ENCODE measurements at regions not wholly inside any gene's neighbourhood (a gene's known extent, or its start where the extent isn't known, plus 50 kb on each side); places are given as distances from the start of the nearest gene placed in this dataset.

DNA sequence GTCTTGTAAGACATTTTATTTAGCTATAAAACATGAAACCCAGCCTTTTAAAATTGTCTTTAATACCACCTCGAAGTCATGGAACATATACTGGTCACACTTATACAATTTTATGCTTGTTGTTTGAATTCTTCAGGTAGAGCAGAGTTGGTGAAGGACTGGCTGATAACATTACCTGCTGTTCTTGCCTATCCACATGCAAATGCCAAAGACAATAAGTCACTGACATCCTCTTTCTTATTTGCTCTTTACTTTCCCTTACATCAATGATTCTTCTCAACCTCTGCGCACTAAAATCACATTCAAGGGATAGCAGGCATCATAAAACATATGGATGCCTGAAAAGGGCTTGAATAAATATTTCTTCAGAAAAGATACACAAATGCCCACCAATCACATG, 392.5 kb upstream of the ATP11B start:
- Histone ChIP-seq H3K4me1 (ENCODE audit: control insufficient read depth, insufficient read depth, low read length) (no peaks in the 10 kb centered on the region), H3K27me3 (ENCODE audit: control insufficient read depth, insufficient read depth, low read length) (no peaks in the 10 kb centered on the region), H3K36me3 (ENCODE audit: control insufficient read depth, insufficient read depth, low read length) (no peaks in the 10 kb centered on the region), H3K9me3 (ENCODE audit: control insufficient read depth, insufficient read depth, low read length) (no peaks in the 10 kb centered on the region), H3K27ac (ENCODE audit: low read depth, low read length) (no peak overlapping the region), H3K4me3 (ENCODE audit: low read depth, low read length) (no peak overlapping the region)
- WGBS (ENCODE audit: insufficient coverage), result no CpG with 5 or more reads among the region's 2 CpGs
- DNase-seq (ENCODE audit: low read depth in 4 of 6, low spot score in 6 of 6), result no peak

DNA sequence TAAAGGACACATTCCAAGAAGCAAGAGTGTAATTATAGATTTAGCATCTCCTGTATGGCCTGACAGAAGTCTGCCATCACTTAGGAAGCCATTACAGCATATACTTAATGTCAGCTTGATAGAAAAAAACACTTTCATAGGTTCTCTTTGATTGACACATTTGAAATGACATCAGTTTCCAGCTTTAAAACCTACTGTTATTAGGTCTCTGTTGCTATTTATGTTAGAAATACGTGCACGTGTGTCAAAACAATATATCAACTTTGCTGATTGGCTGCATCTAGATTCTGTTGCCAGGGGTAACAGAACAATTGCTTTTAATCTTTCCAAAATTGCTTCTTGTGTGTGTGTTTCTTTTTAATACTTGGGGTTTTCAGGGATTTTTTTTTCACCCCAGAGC, 389.3 kb upstream of the ATP11B start:
- H3K4me1 ChIP-seq (ENCODE audit: control insufficient read depth, insufficient read depth, low read length), result no peaks in the 10 kb centered on the region
- no peaks in the 10 kb centered on the region for H3K36me3 ChIP-seq (ENCODE audit: control insufficient read depth, insufficient read depth, low read length)
- no peak overlapping the region for H3K4me3 ChIP-seq (ENCODE audit: low read depth, low read length)
- no peak for DNase-seq (ENCODE audit: low read depth in 4 of 6, low spot score in 6 of 6)
- H3K9me3 ChIP-seq (ENCODE audit: control insufficient read depth, insufficient read depth, low read length), result no peaks in the 10 kb centered on the region
- H3K27me3 ChIP-seq (ENCODE audit: control insufficient read depth, insufficient read depth, low read length), result no peaks in the 10 kb centered on the region
- WGBS (ENCODE audit: insufficient coverage), result no CpG with 5 or more reads among the region's 2 CpGs
- H3K27ac ChIP-seq (ENCODE audit: low read depth, low read length), result no peak overlapping the region

DNA sequence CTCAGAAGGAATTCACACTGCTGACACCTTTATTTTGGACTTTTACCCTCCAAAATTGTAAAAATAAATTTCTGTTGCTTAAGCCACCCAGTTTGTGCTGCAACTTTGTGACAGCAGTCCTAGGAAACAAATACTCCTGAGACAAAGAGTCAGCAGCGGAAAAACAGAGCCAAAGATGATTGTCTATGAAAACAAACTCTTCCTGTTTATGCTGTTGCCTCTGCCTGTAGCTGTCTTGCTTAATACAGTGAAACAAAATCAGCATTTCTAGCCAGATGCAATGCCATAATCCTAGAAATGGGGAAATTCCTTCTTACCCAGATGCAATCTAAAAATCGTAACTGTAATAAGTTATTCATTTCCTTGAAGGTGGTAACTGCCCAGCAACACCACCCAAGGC, 387.5 kb upstream of the ATP11B start:
- no peaks in the 10 kb centered on the region for H3K9me3 ChIP-seq (ENCODE audit: control insufficient read depth, insufficient read depth, low read length)
- H3K27ac ChIP-seq (ENCODE audit: low read depth, low read length), result no peak overlapping the region
- DNase-seq (ENCODE audit: low read depth in 4 of 6, low spot score in 6 of 6), result peak in 2 of 6 donors; percentile 2 to 36
- no peaks in the 10 kb centered on the region for H3K27me3 ChIP-seq (ENCODE audit: control insufficient read depth, insufficient read depth, low read length)
- no peaks in the 10 kb centered on the region for H3K4me1 ChIP-seq (ENCODE audit: control insufficient read depth, insufficient read depth, low read length)
- H3K36me3 ChIP-seq (ENCODE audit: control insufficient read depth, insufficient read depth, low read length), result no peaks in the 10 kb centered on the region
- 46% methylated on average over 1 of the region's 2 CpGs for WGBS (ENCODE audit: insufficient coverage)
- H3K4me3 ChIP-seq (ENCODE audit: low read depth, low read length), result no peak overlapping the region

DNA sequence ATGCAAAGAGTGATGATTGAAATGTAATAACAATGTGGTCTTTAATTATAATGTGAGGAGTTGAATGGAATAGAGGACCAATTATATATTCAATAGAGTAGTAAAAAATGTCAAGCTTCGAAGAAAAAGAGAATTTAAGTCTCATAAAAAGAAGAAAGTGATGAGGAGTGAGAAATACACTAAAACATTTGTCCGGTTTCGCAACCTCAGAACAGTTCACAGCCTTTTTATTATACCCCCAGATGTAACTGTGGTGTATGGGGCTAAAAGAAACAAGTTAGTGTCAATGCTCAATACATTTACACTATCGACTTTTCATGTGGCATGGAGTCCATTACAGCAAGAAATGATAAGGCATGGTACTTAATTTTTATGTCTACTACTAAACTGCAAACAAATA, 386.5 kb upstream of the ATP11B start:
- H3K27ac ChIP-seq (ENCODE audit: low read depth, low read length), result no peak overlapping the region
- H3K27me3 ChIP-seq (ENCODE audit: control insufficient read depth, insufficient read depth, low read length), result no peaks in the 10 kb centered on the region
- DNase-seq (ENCODE audit: low read depth in 4 of 6, low spot score in 6 of 6), result no peak
- H3K9me3 ChIP-seq (ENCODE audit: control insufficient read depth, insufficient read depth, low read length), result no peaks in the 10 kb centered on the region
- H3K4me3 ChIP-seq (ENCODE audit: low read depth, low read length), result no peak overlapping the region
- no peaks in the 10 kb centered on the region for H3K4me1 ChIP-seq (ENCODE audit: control insufficient read depth, insufficient read depth, low read length)
- no CpG with 5 or more reads among the region's 4 CpGs for WGBS (ENCODE audit: insufficient coverage)
- no peaks in the 10 kb centered on the region for H3K36me3 ChIP-seq (ENCODE audit: control insufficient read depth, insufficient read depth, low read length)

DNA sequence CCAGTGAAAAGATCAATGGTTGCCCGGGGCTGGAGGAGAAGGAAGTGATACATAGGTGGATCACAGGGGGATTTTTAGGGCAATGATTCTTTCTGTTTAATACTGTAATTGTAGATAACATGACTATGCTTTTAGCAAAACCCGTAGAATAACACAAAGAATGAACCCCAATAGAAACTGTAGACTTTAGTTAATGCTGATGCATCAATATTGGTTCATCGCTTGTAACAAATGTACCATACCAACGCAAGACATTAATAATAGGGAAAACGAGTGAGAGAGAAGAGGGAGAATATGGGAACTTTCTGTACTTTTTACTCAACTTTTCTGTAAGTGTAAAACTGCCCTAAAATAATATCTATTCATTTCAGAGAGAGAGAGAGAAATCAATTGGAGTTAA, 383.3 kb upstream of the ATP11B start:
- Histone ChIP-seq H3K36me3 (ENCODE audit: control insufficient read depth, insufficient read depth, low read length) (no peaks in the 10 kb centered on the region), H3K9me3 (ENCODE audit: control insufficient read depth, insufficient read depth, low read length) (no peaks in the 10 kb centered on the region), H3K27ac (ENCODE audit: low read depth, low read length) (no peak overlapping the region), H3K4me3 (ENCODE audit: low read depth, low read length) (no peak overlapping the region), H3K4me1 (ENCODE audit: control insufficient read depth, insufficient read depth, low read length) (no peaks in the 10 kb centered on the region), H3K27me3 (ENCODE audit: control insufficient read depth, insufficient read depth, low read length) (no peaks in the 10 kb centered on the region)
- no peak for DNase-seq (ENCODE audit: low read depth in 4 of 6, low spot score in 6 of 6)
- 86% methylated on average over 1 of the region's 5 CpGs for WGBS (ENCODE audit: insufficient coverage)

DNA sequence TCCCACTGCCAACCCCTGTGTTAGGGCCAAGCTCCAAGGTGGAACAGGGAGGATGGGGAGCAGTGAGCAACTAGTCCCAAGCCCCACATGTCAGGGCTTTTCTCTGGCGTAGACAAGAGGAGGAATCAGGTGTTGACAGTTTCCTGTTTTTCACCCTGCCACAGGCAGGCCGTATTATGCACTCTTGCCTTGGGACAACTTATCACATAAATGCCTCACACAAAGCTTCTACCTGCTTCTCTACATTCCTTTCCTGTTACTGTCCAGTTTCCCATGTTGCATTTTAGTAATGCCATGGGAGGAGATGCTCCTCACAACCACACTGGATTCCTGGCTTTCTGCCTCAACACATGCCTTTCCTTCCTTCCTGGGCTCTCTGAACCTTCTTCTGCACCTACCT, 381.2 kb upstream of the ATP11B start:
- no peaks in the 10 kb centered on the region for H3K9me3 ChIP-seq (ENCODE audit: control insufficient read depth, insufficient read depth, low read length)
- no peak for DNase-seq (ENCODE audit: low read depth in 4 of 6, low spot score in 6 of 6)
- no peaks in the 10 kb centered on the region for H3K4me1 ChIP-seq (ENCODE audit: control insufficient read depth, insufficient read depth, low read length)
- H3K27me3 ChIP-seq (ENCODE audit: control insufficient read depth, insufficient read depth, low read length), result no peaks in the 10 kb centered on the region
- no peak overlapping the region for H3K27ac ChIP-seq (ENCODE audit: low read depth, low read length)
- no peaks in the 10 kb centered on the region for H3K36me3 ChIP-seq (ENCODE audit: control insufficient read depth, insufficient read depth, low read length)
- H3K4me3 ChIP-seq (ENCODE audit: low read depth, low read length), result no peak overlapping the region
- WGBS (ENCODE audit: insufficient coverage), result 86% methylated on average over 1 of the region's 2 CpGs

DNA sequence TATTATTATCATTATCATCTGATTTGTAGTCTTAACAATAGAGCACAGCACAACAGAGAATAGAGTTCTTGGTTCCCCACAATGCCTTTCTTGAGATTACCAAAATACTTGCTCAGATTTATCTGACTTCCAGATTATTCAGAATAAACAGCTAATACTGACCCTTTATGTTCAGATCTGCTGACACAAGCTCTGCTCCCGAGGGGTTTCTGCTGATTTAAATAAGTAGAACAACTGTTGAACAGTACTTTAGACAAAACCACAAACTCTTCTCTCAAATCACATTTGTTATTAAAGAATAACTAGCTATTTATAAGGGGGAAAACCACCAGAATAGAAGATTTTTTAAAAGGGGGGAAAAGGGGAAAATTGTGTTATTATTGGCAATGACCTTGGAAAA, 380.2 kb upstream of the ATP11B start:
- Histone ChIP-seq H3K9me3 (ENCODE audit: control insufficient read depth, insufficient read depth, low read length) (no peaks in the 10 kb centered on the region), H3K27me3 (ENCODE audit: control insufficient read depth, insufficient read depth, low read length) (no peaks in the 10 kb centered on the region), H3K36me3 (ENCODE audit: control insufficient read depth, insufficient read depth, low read length) (no peaks in the 10 kb centered on the region), H3K4me3 (ENCODE audit: low read depth, low read length) (no peak overlapping the region), H3K4me1 (ENCODE audit: control insufficient read depth, insufficient read depth, low read length) (no peaks in the 10 kb centered on the region), H3K27ac (ENCODE audit: low read depth, low read length) (no peak overlapping the region)
- no CpG with 5 or more reads among the region's 1 CpG for WGBS (ENCODE audit: insufficient coverage)
- no peak for DNase-seq (ENCODE audit: low read depth in 4 of 6, low spot score in 6 of 6)

DNA sequence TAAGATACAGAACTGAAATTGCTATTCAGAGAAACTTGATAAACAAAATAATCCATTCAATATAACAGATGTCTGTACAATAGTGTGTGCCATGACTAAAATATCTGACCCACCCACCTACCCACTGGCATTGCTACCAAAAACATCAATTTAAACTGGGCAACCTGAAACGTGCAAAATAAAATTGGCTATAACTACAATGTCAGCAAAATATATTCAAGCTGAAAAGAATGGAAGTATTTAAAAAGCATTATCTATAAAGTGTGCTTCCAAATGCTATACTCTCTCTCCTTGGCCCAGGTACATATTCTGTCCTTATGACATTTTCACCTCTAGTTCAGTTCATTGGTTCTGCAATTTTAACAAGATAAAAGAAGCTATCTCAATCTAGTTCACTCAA, 379.6 kb upstream of the ATP11B start:
- WGBS (ENCODE audit: insufficient coverage), result no CpG with 5 or more reads among the region's 1 CpG

DNA sequence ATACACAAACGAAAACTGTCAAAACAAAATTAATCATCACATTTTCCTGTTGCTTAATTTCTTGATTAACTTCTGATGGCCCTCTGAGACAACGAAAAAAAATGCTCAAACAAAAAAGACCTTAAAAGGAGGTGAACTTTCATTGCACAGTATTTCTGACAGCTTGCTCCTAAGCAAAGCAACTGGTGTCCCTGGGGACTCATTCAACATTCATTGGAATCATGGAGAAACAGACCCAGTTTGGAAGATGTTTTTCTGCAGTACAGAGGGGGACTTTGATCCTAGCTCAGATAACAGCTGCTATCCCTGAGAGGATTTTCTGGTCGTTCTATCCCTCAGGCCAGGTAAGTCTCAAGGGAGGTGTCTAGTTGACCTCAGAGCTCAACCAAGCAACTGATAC, 378.7 kb upstream of the ATP11B start:
- WGBS (ENCODE audit: insufficient coverage), result 50% methylated on average over 3 of the region's 3 CpGs
- no peak for DNase-seq (ENCODE audit: low read depth in 4 of 6, low spot score in 6 of 6)
- no peaks in the 10 kb centered on the region for H3K36me3 ChIP-seq (ENCODE audit: control insufficient read depth, insufficient read depth, low read length)

More for the DNA sequence above, 379.6 kb upstream of the ATP11B start:
- no peak overlapping the region for H3K4me3 ChIP-seq (ENCODE audit: low read depth, low read length)
- H3K36me3 ChIP-seq (ENCODE audit: control insufficient read depth, insufficient read depth, low read length), result no peaks in the 10 kb centered on the region
- no peaks in the 10 kb centered on the region for H3K9me3 ChIP-seq (ENCODE audit: control insufficient read depth, insufficient read depth, low read length)
- no peaks in the 10 kb centered on the region for H3K27me3 ChIP-seq (ENCODE audit: control insufficient read depth, insufficient read depth, low read length)
- DNase-seq (ENCODE audit: low read depth in 4 of 6, low spot score in 6 of 6), result no peak
- H3K4me1 ChIP-seq (ENCODE audit: control insufficient read depth, insufficient read depth, low read length), result no peaks in the 10 kb centered on the region
- no peak overlapping the region for H3K27ac ChIP-seq (ENCODE audit: low read depth, low read length)

DNA sequence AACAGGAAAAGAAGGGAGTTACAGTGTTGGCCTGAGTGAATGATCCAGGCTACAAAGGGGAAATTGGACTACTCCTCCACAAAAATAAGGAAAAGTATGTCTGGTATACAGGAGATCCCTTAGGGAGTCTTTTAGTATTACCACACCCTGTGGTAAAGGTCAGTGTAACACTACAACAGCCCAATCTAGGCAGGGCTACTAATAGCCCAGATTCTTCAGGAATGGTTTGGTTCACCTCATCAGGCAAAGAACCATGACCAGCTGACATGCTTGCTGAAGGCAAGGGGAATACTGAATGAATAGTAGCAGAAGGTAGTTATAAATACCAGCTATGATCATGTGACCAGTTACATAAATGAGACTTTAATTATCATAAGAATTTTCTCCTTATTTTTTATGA, 372.6 kb upstream of the ATP11B start:
- Histone ChIP-seq H3K9me3 (ENCODE audit: control insufficient read depth, insufficient read depth, low read length) (no peaks in the 10 kb centered on the region), H3K27me3 (ENCODE audit: control insufficient read depth, insufficient read depth, low read length) (no peaks in the 10 kb centered on the region), H3K36me3 (ENCODE audit: control insufficient read depth, insufficient read depth, low read length) (no peaks in the 10 kb centered on the region), H3K27ac (ENCODE audit: low read depth, low read length) (no peak overlapping the region), H3K4me1 (ENCODE audit: control insufficient read depth, insufficient read depth, low read length) (no peaks in the 10 kb centered on the region), H3K4me3 (ENCODE audit: low read depth, low read length) (no peak overlapping the region)
- DNase-seq (ENCODE audit: low read depth in 4 of 6, low spot score in 6 of 6), result no peak

More for the DNA sequence above, 378.7 kb upstream of the ATP11B start:
- Histone ChIP-seq H3K27ac (ENCODE audit: low read depth, low read length) (no peak overlapping the region), H3K4me1 (ENCODE audit: control insufficient read depth, insufficient read depth, low read length) (no peaks in the 10 kb centered on the region), H3K4me3 (ENCODE audit: low read depth, low read length) (no peak overlapping the region), H3K27me3 (ENCODE audit: control insufficient read depth, insufficient read depth, low read length) (no peaks in the 10 kb centered on the region), H3K9me3 (ENCODE audit: control insufficient read depth, insufficient read depth, low read length) (no peaks in the 10 kb centered on the region)
